GM12878 (cell line): ENCODE measurements at regions not wholly inside any gene's neighbourhood (a gene's known extent, or its start where the extent isn't known, plus 50 kb on each side); places are given as distances from the start of the nearest gene placed in this dataset.

Source experiments
- ATAC-seq: fragments of 200-7000 bp; cut with Tn5 transposase; 3 replicates; pipeline ENCODE4 v1.9.1; 2020; ENCODE audit warnings: mild to moderate bottlenecking, moderate library complexity
- BruUV-seq: library from RNA; stranded (reverse); fragments of 400-500 nt; replicated peaks from 2 replicates; lab custom pipeline; 2021; lab: Mats Ljungman, UMichigan
- CTCF ChIA-PET: fragments of 300-600 bp; sonication (Branson Sonifier 250); formaldehyde crosslinking; extraction: SDS; loops from one replicate; lab custom pipeline; 2021; ENCODE audit warnings: inconsistent platforms; lab: Yijun Ruan, JAX
- POLR2A ChIA-PET: fragments of 350-600 bp; formaldehyde crosslinking; extraction: SDS; loops from one replicate; lab custom pipeline; 2021; ENCODE audit warnings: inconsistent platforms; lab: Charles Lee
- RAD21 ChIA-PET: fragments of 300-600 bp; sonication (Branson Sonifier 250); formaldehyde crosslinking; loops from one replicate; lab custom pipeline; 2023; ENCODE audit warnings: antibody characterized with exemption; ENCODE audit not compliant: unreplicated experiment; lab: Charles Lee
- SMC1A ChIA-PET: fragments of 300-600 bp; sonication (Branson Sonifier 250); formaldehyde crosslinking; loops from one replicate; lab custom pipeline; 2023; ENCODE audit not compliant: unreplicated experiment, uncharacterized antibody; lab: Charles Lee
- DNase-seq: peaks from one replicate; pipeline ENCODE4 v3.0.0-alpha.2; 2011; ENCODE audit warnings: low read depth, low spot score
- FAIRE-seq: peaks from 3 replicates; lab custom pipeline; 2011; peaks lifted over from hg19 to GRCh38; lab: Jason Lieb, UNC
- H2AFZ ChIP-seq: 2 replicates; pipeline ENCODE4 v1.6.0; 2011; ENCODE audit warnings: low read depth, low read length, control low read depth; ENCODE audit not compliant: control insufficient read depth
- H3K27ac ChIP-seq: 2 replicates; pipeline ENCODE4 v1.5.1; 2011; ENCODE audit warnings: control low read depth; ENCODE audit not compliant: control insufficient read depth, insufficient read depth
- H3K27me3 ChIP-seq, 2 experiments: replicated peaks in 1 of 2; 2 replicates each; pipeline versions ENCODE4 v1.6.0 to v1.6.1; 2011; ENCODE audit warnings: low read length in 1 of 2; ENCODE audit not compliant: control insufficient read depth in 2 of 2, insufficient read depth in 2 of 2
- H3K36me3 ChIP-seq, 2 experiments: 2 replicates each; pipeline ENCODE4 v1.5.1; 2011; ENCODE audit warnings: low read length in 1 of 2; ENCODE audit not compliant: control insufficient read depth in 2 of 2, insufficient read depth in 2 of 2
- H3K4me1 ChIP-seq: 2 replicates; pipeline ENCODE4 v1.6.1; 2011; ENCODE audit warnings: mild to moderate bottlenecking, low read length, moderate library complexity, mixed read lengths; ENCODE audit not compliant: control insufficient read depth, insufficient read depth
- H3K4me2 ChIP-seq: 2 replicates; pipeline ENCODE4 v1.6.0; 2011; ENCODE audit warnings: control low read depth; ENCODE audit not compliant: control insufficient read depth, insufficient read depth
- H3K4me3 ChIP-seq: fragments of 200-600 bp; sonication (generic); 2 replicates; pipeline ENCODE4 v1.5.1; 2016
- H3K79me2 ChIP-seq: 2 replicates; pipeline ENCODE4 v1.6.0; 2011; ENCODE audit warnings: low read length; ENCODE audit not compliant: control insufficient read depth, insufficient read depth
- H3K9ac ChIP-seq: 2 replicates; pipeline ENCODE4 v1.8.0; 2011; ENCODE audit warnings: low read length, control low read depth, mixed read lengths; ENCODE audit not compliant: control insufficient read depth, insufficient read depth
- H3K9me3 ChIP-seq: replicated peaks from 3 replicates; pipeline ENCODE4 v1.5.1; 2011; ENCODE audit warnings: mild to moderate bottlenecking, low read length; ENCODE audit not compliant: control insufficient read depth, insufficient read depth
- H4K20me1 ChIP-seq: 2 replicates; pipeline ENCODE4 v1.6.0; 2011; ENCODE audit not compliant: control insufficient read depth, insufficient read depth
- CHD1 ChIP-seq: IDR thresholded peaks from 2 replicates; pipeline ENCODE4 v1.6.1; 2012; ENCODE audit warnings: low read depth, low read length, improper control_type of control experiment
- KLF5 ChIP-seq: fragments of 450-650 bp; IDR thresholded peaks from 2 replicates; pipeline ENCODE4 v1.6.1; 2014; ENCODE audit warnings: mild to moderate bottlenecking; ENCODE audit not compliant: partially characterized antibody
- MTA3 ChIP-seq: IDR thresholded peaks from 2 replicates; pipeline ENCODE4 v1.6.1; 2012; ENCODE audit warnings: low read length, inconsistent platforms, borderline replicate concordance
- NFYA ChIP-seq: IDR thresholded peaks from 2 replicates; pipeline ENCODE4 v1.6.1; 2011; ENCODE audit warnings: low read depth, mild to moderate bottlenecking, low read length, improper control_type of control experiment, borderline replicate concordance
- SMARCA5 ChIP-seq: fragments of 450-650 bp; IDR thresholded peaks from 2 replicates; pipeline ENCODE4 v1.6.1; 2017; ENCODE audit warnings: mild to moderate bottlenecking
- WGBS: methylation state at CpG from one replicate; pipeline ENCODE4 v1.1.6; 2016; ENCODE audit warnings: low lambda C conversion rate; ENCODE audit not compliant: insufficient replicate concordance, insufficient coverage; ENCODE audit errors: missing lambda C conversion rate; 5-methylcytosine and 5-hydroxymethylcytosine counted together
- in situ Hi-C: fragments of 300-500 bp; cut with MboI; formaldehyde crosslinking; loops from 9 replicates; pipeline ENCODE4 v1.14.3; 2018; ENCODE audit warnings: mixed read lengths
- intact Hi-C: fragments of 100-400 bp; cut with micrococcal nuclease; formaldehyde crosslinking; loops from one replicate; pipeline ENCODE4 v1.14.2; 2022; ENCODE audit not compliant: unreplicated experiment
- TF ChIP-seq, protein P1 (sequence below): fragments of 450-650 bp; IDR thresholded peaks from 2 replicates; pipeline ENCODE4 v1.6.1; 2017; ENCODE audit warnings: mild to moderate bottlenecking
- TF ChIP-seq, protein P2 (sequence below): fragments of 450-650 bp; IDR thresholded peaks from 2 replicates; pipeline ENCODE4 v1.6.1; 2016; ENCODE audit warnings: mild to moderate bottlenecking, moderate library complexity, borderline replicate concordance
- TF ChIP-seq, protein P3 (sequence below): fragments of 450-650 bp; IDR thresholded peaks from 2 replicates; pipeline ENCODE4 v1.6.1; 2018; ENCODE audit warnings: mild to moderate bottlenecking, low read depth, moderate library complexity; ENCODE audit not compliant: partially characterized antibody

DNA sequence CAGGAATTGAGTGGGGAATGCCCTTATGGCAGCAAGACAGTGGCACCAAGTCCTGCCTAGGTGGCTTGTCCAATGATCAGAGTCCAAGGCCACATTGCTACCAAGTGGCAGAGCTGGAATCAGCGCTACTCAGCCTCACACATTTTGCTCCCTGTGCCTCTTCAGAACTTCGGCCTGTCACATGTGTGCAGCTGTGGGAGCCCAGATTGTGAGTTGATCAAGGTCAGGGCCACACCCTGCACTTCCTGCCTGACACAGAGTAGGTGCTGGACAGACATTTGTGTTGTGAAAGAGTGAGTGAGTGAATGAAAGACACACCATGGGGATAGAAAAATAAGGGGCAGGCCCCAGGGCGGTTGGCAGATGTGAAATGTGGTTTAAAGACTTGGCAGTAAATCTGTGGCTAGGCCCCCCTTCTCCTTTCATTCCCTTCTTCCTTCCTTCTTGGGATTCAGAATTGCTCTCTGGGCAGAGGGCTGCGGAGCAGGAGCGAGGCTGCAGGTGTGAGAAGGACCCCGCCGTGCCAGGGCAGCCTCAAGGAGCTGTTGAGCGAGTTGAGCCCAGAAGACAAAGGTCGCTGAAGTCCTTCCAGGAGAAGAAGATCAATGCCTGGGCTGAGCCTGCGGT lies 83.5 kb downstream of the SLC25A47 start:
- ChIA-PET CTCF (no interaction called here), RAD21 (interaction anchor here (0.5 kb wide), 1 partner anchor 27 kb away, joined by 4 read pairs; no protein-coding TSS in a partner anchor), POLR2A (no interaction called here), SMC1A (no interaction called here)
- BruUV-seq: no TSS peak
- Histone ChIP-seq H3K9me3 (no peaks in the 10 kb centered on the region), H4K20me1 (no peaks in the 10 kb centered on the region), H3K36me3 (no peaks in the 10 kb centered on the region; a peak in 1 of 4 replicates), H3K4me3 (no peak overlapping the region), H3K9ac (no peak overlapping the region), H3K4me2 (no peak overlapping the region; the same call in 1 of the 2 replicates), H2AFZ (no peak overlapping the region), H3K27ac (no peak overlapping the region), H3K79me2 (no peaks in the 10 kb centered on the region), H3K4me1 (no peaks in the 10 kb centered on the region; the same call in 1 of the 2 replicates), H3K27me3 (no peaks in the 10 kb centered on the region)
- TF ChIP-seq MTA3 (no peak), NFYA (no peak), KLF5 (no peak), SMARCA5 (no peak), CHD1 (no peak)
- TF ChIP-seq, protein P1, sequence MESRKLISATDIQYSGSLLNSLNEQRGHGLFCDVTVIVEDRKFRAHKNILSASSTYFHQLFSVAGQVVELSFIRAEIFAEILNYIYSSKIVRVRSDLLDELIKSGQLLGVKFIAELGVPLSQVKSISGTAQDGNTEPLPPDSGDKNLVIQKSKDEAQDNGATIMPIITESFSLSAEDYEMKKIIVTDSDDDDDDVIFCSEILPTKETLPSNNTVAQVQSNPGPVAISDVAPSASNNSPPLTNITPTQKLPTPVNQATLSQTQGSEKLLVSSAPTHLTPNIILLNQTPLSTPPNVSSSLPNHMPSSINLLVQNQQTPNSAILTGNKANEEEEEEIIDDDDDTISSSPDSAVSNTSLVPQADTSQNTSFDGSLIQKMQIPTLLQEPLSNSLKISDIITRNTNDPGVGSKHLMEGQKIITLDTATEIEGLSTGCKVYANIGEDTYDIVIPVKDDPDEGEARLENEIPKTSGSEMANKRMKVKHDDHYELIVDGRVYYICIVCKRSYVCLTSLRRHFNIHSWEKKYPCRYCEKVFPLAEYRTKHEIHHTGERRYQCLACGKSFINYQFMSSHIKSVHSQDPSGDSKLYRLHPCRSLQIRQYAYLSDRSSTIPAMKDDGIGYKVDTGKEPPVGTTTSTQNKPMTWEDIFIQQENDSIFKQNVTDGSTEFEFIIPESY: no peak
- TF ChIP-seq, protein P2, sequence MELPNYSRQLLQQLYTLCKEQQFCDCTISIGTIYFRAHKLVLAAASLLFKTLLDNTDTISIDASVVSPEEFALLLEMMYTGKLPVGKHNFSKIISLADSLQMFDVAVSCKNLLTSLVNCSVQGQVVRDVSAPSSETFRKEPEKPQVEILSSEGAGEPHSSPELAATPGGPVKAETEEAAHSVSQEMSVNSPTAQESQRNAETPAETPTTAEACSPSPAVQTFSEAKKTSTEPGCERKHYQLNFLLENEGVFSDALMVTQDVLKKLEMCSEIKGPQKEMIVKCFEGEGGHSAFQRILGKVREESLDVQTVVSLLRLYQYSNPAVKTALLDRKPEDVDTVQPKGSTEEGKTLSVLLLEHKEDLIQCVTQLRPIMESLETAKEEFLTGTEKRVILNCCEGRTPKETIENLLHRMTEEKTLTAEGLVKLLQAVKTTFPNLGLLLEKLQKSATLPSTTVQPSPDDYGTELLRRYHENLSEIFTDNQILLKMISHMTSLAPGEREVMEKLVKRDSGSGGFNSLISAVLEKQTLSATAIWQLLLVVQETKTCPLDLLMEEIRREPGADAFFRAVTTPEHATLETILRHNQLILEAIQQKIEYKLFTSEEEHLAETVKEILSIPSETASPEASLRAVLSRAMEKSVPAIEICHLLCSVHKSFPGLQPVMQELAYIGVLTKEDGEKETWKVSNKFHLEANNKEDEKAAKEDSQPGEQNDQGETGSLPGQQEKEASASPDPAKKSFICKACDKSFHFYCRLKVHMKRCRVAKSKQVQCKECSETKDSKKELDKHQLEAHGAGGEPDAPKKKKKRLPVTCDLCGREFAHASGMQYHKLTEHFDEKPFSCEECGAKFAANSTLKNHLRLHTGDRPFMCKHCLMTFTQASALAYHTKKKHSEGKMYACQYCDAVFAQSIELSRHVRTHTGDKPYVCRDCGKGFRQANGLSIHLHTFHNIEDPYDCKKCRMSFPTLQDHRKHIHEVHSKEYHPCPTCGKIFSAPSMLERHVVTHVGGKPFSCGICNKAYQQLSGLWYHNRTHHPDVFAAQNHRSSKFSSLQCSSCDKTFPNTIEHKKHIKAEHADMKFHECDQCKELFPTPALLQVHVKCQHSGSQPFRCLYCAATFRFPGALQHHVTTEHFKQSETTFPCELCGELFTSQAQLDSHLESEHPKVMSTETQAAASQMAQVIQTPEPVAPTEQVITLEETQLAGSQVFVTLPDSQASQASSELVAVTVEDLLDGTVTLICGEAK: no peak
- TF ChIP-seq, protein P3, sequence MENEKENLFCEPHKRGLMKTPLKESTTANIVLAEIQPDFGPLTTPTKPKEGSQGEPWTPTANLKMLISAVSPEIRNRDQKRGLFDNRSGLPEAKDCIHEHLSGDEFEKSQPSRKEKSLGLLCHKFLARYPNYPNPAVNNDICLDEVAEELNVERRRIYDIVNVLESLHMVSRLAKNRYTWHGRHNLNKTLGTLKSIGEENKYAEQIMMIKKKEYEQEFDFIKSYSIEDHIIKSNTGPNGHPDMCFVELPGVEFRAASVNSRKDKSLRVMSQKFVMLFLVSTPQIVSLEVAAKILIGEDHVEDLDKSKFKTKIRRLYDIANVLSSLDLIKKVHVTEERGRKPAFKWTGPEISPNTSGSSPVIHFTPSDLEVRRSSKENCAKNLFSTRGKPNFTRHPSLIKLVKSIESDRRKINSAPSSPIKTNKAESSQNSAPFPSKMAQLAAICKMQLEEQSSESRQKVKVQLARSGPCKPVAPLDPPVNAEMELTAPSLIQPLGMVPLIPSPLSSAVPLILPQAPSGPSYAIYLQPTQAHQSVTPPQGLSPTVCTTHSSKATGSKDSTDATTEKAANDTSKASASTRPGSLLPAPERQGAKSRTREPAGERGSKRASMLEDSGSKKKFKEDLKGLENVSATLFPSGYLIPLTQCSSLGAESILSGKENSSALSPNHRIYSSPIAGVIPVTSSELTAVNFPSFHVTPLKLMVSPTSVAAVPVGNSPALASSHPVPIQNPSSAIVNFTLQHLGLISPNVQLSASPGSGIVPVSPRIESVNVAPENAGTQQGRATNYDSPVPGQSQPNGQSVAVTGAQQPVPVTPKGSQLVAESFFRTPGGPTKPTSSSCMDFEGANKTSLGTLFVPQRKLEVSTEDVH: no peak
- intact Hi-C loops (no loop called here), in situ Hi-C loops (no loop called here)
- FAIRE-seq: no peak
- DNase-seq: no peak
- 82% methylated on average over 10 of the region's 10 CpGs for WGBS
- ATAC-seq: no peak
